ENCODE measurements at regions not wholly inside any gene's neighbourhood (a gene's known extent, or its start where the extent isn't known, plus 50 kb on each side); places are given as distances from the start of the nearest gene placed in this dataset.
"Not testable (repeated sequence)": the region's sequence is repeated elsewhere in the genome, so short reads cannot be mapped to it uniquely, and the experiment has no call there.

GRCh38 chr18:39208729-39209128, 1643.1 kb upstream of the CELF4 start:
- DNase-seq (ENCODE audit: low spot score), result no peak

DNA sequence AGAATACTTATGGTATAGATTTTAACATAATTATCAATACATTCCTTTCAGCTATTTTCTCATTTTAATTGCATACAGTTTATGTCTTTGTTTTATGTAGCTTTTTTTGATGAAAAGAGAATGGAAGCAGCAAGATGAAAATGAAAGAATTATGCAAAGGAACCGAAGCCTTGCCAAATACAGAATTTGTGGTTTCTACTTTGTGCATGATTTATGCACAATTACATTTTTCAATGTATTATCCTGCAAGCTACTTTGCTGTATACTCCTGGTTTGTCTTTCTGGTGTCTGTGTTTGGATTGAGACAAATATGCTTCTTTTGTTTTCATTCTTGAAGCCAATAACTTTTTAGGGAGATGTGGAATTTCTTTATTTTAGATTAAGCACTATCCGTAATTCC, 1642.6 kb upstream of the CELF4 start:
- no peak for DNase-seq (ENCODE audit: low spot score)

DNA sequence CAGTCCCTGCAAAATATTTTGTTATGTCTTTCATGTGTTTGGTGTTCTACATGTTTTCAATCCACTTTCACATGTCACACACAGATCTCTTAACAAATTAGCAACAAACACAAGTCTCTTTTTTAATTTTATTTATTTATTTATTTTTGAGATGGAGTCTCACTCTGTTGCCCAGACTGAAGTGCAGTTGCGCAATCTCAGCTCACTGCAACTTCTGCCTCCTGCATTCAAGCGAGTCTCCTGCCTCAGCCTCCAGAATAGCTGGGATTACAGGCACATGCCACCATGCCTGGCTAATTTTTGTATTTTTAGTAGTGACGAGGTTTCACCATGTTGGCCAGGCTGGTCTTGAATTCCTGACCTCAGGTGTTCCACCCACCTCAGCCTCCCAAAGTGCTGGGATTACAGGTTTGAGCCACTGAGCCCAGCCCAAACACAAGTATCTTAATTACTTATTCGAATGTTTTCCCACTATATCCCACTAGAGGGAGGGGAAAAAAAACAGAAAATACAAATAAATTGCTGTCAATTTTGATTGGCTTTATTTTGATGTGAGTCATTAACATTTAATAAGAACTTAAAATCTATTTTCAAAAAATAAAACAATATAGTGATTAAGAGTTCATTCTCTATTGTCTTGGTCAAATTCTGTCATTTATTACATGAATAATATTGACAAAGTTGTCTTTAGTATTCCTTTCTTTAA, 1641.0 kb upstream of the CELF4 start:
- DNase-seq (ENCODE audit: low spot score), result not testable (repeated sequence)

GRCh38 chr18:39205565-39206195, 1640.1 kb upstream of the CELF4 start:
- DNase-seq (ENCODE audit: low spot score), result no peak

DNA sequence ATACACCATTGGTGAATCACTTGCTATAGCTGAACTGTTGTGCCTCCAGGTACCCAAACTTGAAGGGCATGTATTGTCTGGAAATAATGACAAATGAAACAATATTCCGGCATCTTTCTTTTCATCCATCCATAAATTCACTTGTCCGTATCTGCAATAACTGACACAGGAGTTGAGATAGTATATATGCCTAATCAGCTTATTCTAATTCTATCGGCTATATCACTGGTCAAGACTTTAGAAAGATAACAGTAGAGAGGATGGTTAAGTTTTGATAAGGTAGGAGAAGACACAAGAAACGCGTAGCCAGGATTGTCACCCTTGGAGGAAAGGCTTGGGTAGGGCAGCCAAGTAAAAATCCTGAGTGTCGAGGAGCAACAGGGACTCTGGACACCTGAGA, 1634.6 kb upstream of the CELF4 start:
- DNase-seq (ENCODE audit: low spot score), result no peak

GRCh38 chr18:39199231-39199855, 1633.7 kb upstream of the CELF4 start:
- no peak for DNase-seq (ENCODE audit: low spot score)

DNA sequence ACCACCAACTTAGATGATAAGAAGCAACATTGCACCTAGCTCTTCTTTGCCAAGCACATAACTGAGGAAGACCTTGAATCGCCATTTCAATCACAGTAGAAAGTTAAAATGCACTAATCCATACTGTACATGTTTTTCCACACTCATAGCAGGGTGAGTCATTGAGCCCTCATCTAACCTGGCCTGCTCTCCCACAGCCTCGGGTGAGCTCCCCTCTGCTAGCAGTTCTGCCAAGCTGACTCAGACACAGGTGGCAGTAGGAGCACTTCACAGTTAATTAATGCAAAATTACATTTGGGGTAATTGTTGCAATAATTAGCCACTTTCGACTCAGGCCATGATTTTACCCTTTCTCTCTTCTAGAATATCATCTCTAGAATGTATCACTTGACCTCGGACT, 1632.8 kb upstream of the CELF4 start:
- DNase-seq (ENCODE audit: low spot score), result no peak

GRCh38 chr18:39191931-39192330, 1626.3 kb upstream of the CELF4 start:
- DNase-seq (ENCODE audit: low spot score), result no peak

DNA sequence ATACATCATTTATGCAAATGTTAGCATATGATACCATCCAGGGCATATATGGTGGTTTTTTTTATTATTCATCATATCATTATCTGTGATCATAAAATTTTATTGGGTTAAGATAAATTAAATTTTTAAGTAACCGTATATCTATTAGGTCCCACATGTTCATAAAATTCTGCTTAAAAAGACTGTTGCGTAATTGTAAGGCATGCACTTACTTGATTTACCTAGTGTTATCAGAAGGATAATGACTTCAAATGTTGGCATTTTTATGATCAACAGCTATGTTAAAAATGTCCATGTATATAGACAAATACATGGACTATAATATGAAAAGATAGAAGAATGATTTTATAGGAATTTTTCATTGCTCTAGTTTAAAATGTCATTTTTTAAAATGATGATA, 1625.5 kb upstream of the CELF4 start:
- DNase-seq (ENCODE audit: low spot score), result no peak

DNA sequence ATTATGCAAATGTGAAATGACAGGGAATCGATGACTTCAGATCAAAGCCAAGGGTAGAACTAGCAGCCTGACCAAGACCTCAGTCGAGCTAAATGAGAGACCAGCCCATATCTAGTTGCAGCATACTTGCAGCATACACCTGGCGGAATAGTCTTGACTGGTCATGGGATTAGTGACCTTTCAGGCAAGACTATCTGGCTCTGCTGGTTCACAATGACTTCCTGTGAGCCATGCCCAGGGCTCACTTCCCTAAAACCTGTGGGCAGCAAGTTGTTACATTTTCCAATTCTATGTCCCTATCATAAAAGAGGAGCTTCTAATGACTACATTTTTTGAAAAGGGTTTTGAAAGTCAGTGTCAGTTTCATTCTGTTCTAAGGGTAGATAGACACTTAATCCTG, 1624.9 kb upstream of the CELF4 start:
- DNase-seq (ENCODE audit: low spot score), result no peak

DNA sequence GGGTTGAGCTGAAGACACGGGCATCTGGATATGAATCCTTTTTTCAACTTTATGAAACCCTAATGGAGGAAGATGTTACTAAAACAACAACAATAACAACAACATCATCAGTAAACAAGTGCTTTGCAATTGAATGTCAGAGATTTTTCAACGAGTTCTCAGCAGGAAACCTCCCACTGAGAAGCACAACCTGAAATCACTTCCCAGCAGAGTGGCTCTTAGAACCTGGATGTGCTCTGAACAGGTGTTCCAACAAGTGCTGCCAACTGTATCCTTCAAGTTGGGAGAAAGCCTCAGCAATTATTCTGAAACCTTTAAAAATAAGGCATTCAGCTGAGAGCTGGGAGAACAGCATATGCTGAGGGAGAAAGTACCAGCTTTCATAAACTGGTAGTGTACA, 1622.7 kb upstream of the CELF4 start:
- no peak for DNase-seq (ENCODE audit: low spot score)

DNA sequence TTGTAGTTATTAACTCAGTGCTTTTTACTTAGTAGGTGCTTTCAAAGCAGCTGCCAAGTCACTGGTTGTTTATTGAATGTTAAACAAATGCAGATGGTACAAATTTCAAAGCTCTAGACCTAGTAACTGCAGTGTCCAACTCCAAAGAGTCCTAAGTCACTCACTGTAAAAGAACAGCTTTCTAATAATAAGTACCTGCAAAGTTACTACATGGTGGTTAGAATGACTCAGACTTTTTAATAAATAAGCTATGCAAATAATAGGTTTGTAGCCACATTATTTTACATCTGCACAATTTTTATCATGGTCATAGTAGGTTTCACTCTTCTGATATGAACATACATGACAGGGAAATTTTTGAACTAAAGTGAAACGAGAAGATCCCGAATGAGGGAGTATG, 1620.4 kb upstream of the CELF4 start:
- DNase-seq (ENCODE audit: low spot score), result no peak

- DNase-seq (ENCODE audit: low spot score), result no peak
These were observed 1618.6 kb upstream of the CELF4 start for GRCh38 chr18:39184176-39184575.

GRCh38 chr18:39178166-39178565, 1612.6 kb upstream of the CELF4 start:
- no peak for DNase-seq (ENCODE audit: low spot score)

DNA sequence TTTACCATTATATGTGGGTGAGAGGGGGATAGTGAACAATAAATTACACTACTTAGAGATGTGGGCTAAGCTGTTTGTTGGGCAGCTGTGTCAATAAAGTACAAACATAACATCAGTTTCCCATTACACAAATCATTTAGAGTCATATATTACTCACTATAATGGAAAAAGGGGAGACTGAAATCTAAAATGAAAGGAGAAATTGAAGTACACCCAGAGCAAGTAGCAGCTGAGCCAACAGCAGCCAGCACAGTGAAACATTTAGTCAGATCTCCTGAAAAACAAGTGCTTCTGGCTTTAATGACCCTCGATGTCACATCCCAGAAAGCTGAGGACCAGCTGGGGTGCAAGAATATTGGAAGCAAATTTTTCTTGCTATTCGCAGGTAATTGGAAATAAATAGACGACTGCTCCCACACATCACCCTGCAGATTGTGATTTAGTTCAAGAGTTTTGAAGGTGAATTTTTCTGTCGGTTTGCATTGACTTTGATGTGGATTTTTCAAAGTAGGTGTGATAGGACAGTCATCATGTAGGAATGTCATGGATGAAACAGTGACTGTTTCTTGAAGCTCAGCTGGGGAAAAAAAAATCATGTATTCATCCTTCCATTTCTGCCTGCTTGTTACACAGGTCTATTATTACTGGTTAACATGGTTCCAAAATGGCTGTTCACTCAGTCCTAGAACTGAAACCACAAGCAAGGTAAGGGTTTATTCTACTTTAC, 1607.3 kb upstream of the CELF4 start:
- DNase-seq (ENCODE audit: low spot score), result no peak

DNA sequence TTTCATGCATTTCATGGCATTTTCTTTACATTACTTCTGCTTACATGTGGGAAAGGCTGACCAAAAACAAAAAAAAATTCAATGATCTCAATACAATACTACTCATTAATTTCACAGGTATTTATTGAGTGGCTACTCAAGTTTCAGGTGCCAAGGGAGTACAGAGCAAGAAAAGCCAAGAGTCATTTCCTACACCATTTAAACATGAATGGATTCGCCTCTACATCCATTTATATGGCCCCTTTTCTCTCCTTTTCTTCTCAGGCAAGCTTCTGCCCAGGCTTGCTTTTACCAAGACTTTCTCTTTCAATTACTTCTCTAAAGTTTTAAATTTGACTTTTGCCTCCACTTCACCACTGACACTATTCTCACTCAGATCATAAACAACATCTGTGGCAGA, 1603.1 kb upstream of the CELF4 start:
- DNase-seq (ENCODE audit: low spot score), result no peak

DNA sequence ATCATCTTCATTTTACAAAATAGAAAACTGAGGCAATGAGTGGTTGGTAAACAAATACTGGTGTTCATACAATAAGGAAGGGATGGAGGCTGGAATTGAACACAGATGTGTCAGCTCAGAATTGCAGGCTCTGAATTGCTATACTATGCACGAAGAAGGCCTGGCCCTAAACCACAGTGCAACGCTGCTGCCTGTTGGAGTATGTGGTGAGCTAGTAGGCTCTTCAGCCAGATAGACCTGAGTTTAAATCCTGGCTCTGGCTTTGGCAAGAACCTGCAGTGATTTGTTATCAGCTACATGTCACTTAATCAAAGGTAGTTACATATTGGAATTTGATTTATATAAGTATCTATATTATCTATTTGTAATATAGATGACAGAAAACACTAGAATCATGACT, 1602.4 kb upstream of the CELF4 start:
- DNase-seq (ENCODE audit: low spot score), result no peak

DNA sequence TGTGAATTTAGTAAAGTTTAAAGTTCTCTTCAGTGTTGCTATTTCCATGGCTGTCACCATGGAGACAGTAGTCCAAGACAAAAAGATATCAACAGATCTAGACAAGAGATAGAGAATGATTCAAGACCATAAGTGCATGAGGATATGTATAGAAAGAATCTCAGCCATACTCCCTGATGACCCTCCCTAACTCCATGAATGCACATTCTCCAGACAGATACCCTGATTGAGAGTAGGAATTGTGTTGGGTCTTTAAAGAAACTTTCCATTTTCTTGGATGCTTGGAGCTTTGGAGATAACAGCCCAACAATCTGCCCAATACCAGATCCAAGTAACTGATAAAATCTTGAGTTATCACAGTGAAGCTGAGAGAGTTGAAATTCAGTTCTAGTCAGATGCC, 1601.2 kb upstream of the CELF4 start:
- DNase-seq (ENCODE audit: low spot score), result no peak

DNA sequence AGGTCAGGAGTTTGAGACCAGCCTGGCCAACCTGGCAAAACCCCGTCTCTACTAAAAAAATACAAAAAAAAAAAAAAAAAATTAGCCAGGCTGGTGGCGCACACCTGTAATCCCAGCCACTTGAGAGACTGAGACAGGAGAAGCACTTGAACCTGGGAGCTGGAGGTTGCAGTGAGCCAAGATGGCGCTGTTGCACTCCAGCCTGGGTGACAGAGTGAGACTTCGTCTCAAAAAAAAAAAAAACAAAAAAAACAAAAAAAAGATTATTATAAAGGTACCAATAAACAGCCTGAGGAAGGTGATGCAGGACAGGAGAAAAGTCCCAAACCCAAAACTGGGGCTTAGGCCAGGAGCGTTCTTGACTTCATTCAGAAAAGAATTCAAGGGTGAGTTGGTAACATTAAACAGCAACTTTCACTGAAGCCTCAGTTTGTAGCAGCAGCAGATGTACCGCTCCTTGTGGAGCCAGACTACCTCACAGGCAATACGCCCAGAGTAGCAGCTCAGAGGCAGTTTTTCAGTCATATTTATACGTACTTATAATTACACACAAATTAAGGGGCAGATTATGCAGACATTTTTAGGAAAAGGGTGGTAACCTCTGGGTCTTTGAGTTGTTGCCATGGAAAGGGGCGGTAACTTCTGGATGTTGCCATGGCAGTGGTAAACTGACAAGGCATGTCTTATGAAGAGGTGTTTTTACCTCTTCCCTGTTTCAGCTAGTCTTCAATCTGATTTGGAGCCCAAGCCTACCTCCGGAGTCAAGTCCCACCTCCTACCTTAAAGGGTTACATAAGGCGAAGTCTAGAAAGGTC, 1596.6 kb upstream of the CELF4 start:
- no peak for DNase-seq (ENCODE audit: low spot score)

- no peak for DNase-seq (ENCODE audit: low spot score)
These were observed 1583.7 kb upstream of the CELF4 start for GRCh38 chr18:39149211-39149806.

GRCh38 chr18:39134255-39134654, 1568.7 kb upstream of the CELF4 start:
- DNase-seq (ENCODE audit: low spot score), result no peak

DNA sequence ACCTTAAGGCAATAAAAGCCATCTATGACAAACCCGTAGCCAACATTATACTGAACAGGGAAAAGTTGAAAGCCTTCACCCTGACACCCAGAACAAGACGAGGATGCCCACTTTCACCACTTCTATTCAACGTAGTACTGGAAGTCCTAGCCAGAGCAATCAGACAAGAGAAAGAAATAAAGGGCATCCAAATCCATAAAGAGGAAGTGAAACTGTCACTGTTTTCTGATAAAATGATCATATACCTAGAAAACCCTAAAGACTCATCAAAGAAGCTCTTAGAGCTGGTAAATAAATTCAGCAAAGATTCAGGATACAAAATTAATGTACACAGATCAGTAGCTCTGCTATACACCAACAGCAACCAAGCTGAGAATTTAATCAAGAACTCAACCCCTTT, 1561.9 kb upstream of the CELF4 start:
- not testable (repeated sequence) for DNase-seq (ENCODE audit: low spot score)

All from germinal center (tissue), 1 donor.